T follicular helper cell (primary cell): ENCODE measurements at regions not wholly inside any gene's neighbourhood (a gene's known extent, or its start where the extent isn't known, plus 50 kb on each side); places are given as distances from the start of the nearest gene placed in this dataset.
"Not testable (repeated sequence)": the region's sequence is repeated elsewhere in the genome, so short reads cannot be mapped to it uniquely, and the experiment has no call there.

Source experiments
- DNase-seq: peaks from one replicate; pipeline ENCODE4 v3.0.0-alpha.2; 2020; ENCODE audit warnings: low read depth

- no peak for DNase-seq
Measured at GRCh38 chr5:117425163-117425562, 850.5 kb upstream of the SEMA6A start.

- no peak for DNase-seq
Measured at GRCh38 chr5:117424559-117424958, 849.9 kb upstream of the SEMA6A start.

- DNase-seq, result no peak
Measured at GRCh38 chr5:117417501-117417900, 842.9 kb upstream of the SEMA6A start.

- DNase-seq, result no peak
Measured at GRCh38 chr5:117414926-117415325, 840.3 kb upstream of the SEMA6A start.

- no peak for DNase-seq
Measured at GRCh38 chr5:117411701-117412100, 837.1 kb upstream of the SEMA6A start.

- no peak for DNase-seq
Measured at GRCh38 chr5:117405197-117405596, 830.6 kb upstream of the SEMA6A start.

- no peak for DNase-seq
Measured at GRCh38 chr5:117394506-117395157, 820.0 kb upstream of the SEMA6A start.

GRCh38 chr5:117393125-117393524, 818.5 kb upstream of the SEMA6A start:
- no peak for DNase-seq

- DNase-seq, result no peak
Measured at GRCh38 chr5:117380316-117380715, 805.7 kb upstream of the SEMA6A start.

- no peak for DNase-seq
Measured at GRCh38 chr5:117379521-117379920, 804.9 kb upstream of the SEMA6A start.

- no peak for DNase-seq
Measured at GRCh38 chr5:117376748-117377147, 802.1 kb upstream of the SEMA6A start.

GRCh38 chr5:117359895-117360294, 785.3 kb upstream of the SEMA6A start:
- no peak for DNase-seq

GRCh38 chr5:117357886-117358285, 783.3 kb upstream of the SEMA6A start:
- no peak for DNase-seq

- no peak for DNase-seq
Measured at GRCh38 chr5:117347280-117347679, 772.7 kb upstream of the SEMA6A start.

- not testable (repeated sequence) for DNase-seq
Measured at GRCh38 chr5:117343726-117344125, 769.1 kb upstream of the SEMA6A start.

- DNase-seq, result no peak
Measured at GRCh38 chr5:117337064-117337749, 762.6 kb upstream of the SEMA6A start.

GRCh38 chr5:117336208-117336607, 761.6 kb upstream of the SEMA6A start:
- no peak for DNase-seq

GRCh38 chr5:117333011-117333410, 758.4 kb upstream of the SEMA6A start:
- no peak for DNase-seq

- DNase-seq, result no peak
Measured at GRCh38 chr5:117332341-117332740, 757.7 kb upstream of the SEMA6A start.

- DNase-seq, result no peak
Measured at GRCh38 chr5:117327511-117327910, 752.9 kb upstream of the SEMA6A start.

- DNase-seq, result no peak
Measured at GRCh38 chr5:117326997-117327396, 752.4 kb upstream of the SEMA6A start.

GRCh38 chr5:117318528-117318927, 743.9 kb upstream of the SEMA6A start:
- no peak for DNase-seq

GRCh38 chr5:117315170-117315569, 740.5 kb upstream of the SEMA6A start:
- DNase-seq, result no peak
